ENCODE measurements at regions not wholly inside any gene's neighbourhood (a gene's known extent, or its start where the extent isn't known, plus 50 kb on each side); places are given as distances from the start of the nearest gene placed in this dataset.

DNA sequence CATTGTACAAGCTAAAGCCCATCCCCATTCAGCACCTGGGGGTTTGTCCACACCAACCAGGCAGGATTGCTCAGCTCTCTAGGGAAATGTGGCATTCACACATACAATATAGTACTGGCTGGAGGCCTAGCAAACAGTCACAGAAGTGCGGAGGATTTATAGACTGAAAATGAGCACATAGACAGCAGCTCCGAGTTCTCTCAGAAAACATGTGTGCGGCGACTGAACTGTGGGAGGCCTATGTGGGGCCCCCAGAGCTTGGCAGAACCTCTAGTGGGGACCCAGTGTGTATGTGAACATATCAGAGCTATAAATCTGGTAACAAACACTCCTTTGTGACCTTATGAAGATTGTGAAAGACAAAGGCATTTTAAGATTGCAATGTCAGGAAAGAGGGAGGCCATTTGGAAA, 431.1 kb downstream of the DTWD2 start:
- DNase-seq (ENCODE audit: extremely low spot score, insufficient read length, low read depth) (no peak), FAIRE-seq (no peak)

DNA sequence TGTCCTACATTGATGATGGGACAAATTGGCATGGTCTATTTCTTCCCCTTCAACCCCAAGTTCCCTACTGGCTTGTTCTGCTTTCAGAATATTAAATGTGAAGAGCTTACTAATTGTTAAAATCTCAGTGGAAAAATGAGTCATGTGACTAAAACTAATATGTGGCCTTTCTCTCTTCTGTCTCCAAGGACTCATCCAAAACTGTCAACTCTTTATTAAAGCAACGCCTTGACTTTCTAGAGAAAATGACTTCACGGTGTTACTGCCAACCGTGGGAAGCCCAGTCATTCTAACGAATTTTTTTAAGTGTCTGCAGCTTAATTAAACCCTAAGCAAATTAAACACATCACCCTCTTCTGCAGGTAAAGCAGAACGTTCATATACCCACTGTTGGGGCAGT, 431.6 kb downstream of the DTWD2 start:
- no peak for DNase-seq (ENCODE audit: extremely low spot score, insufficient read length, low read depth)

DNA sequence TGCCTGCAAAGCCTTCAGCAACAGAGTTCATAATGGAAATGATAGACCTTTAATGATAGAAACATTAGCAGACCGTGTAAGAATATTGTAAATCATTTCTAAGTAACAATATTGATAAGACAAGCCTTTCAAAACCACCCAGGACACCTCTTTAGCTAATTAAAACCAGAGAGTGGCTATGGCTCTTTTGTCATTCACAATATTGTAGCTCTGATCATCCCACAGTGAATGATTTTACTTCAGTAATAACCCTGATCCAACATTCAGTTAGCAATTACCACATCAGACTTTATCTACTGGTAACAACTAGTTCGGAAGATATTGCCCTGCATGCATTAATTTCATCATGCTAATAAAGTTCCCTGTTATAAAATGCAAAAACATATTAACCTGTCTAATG, 432.6 kb downstream of the DTWD2 start:
- FAIRE-seq = no peak
- no peak for DNase-seq (ENCODE audit: extremely low spot score, insufficient read length, low read depth)

More for the DNA sequence above, 431.6 kb downstream of the DTWD2 start:
- no peak for FAIRE-seq

DNA sequence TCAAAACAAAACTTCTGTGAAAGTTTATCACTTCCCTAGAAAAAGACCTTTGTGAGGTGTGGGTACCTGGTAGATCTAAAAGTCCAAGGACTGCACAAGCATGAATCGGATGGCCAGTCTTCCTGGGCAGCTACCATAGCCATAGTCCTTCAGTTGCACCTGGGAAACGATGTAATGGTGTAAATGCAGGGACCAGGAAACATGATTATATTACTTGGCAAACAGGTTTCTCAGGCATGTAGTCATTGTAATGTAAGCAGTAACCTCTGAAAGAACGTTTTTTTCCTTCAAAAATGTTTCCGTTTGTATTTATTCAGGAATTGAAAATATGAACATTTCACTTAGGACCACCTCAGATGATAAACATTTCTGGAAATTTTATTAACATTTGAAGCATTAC, 433.4 kb downstream of the DTWD2 start:
- FAIRE-seq (no peak), DNase-seq (ENCODE audit: extremely low spot score, insufficient read length, low read depth) (no peak)

DNA sequence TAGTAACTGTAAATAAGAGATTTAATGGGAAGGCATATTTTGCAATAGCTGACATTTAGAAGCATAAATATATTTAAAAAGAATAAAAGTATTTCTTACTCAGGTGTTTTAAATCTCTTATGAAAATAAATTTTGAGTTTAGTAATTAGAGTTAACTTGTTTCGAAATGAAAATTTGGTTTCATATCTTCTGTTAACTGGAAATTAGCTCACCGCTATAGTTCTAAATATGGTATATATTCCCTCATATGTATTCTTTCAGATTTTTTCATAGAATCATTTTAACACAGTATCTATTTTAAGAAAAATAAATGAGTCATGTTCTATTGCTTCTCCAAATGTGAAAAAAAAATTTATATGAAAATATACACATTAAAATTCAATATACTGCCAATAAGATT, 434.1 kb downstream of the DTWD2 start:
- no peak for DNase-seq (ENCODE audit: extremely low spot score, insufficient read length, low read depth)
- FAIRE-seq = no peak

DNA sequence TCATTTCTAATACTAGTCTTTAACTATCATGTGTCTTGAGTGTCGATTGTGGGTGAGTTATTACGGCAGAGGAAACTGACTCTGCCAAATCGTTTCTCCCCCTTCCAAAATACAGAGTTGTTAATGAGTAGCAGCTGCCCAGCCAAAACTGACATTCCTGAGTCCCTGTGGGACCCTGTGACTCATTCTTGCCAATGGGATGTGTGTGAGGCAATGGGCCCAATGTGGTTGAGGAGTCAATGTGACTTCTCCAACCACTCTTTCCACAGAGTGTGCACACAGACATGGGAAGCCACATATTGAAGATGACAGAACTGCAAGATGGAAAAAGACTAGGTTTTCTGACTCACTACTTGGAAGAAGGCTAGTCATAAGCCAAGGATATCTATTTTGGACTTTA, 434.7 kb downstream of the DTWD2 start:
- DNase-seq (ENCODE audit: extremely low spot score, insufficient read length, low read depth) (no peak), FAIRE-seq (no peak)

DNA sequence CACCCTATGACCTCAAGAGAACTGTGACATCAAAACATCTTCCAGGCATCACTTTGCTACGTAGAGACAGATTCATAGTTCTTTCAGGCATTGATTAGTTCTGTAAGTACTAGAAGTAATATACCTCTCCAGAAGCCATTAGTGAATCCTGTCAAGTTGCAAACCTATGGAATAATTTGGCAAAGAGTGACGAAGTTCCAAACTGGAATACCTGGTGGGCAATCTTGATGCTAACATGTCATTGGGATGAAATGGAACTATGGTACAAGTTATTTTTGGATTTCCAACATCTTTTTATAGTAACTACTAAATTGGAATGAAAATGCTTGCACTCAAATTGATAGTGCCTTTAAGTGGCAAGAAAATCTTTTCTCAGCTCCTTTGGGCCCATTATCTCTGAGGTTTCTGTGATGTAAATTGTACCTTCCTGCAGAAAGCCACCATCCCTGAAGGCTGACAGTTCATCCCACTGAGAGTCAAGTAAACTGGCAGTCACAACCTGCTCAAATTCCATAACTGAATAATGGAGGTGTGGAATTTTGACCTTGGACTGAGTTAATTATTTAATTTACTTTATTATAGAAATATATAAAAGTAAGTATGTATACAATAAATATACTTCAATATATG, 435.5 kb downstream of the DTWD2 start:
- no peak for FAIRE-seq
- DNase-seq (ENCODE audit: extremely low spot score, insufficient read length, low read depth) = no peak

DNA sequence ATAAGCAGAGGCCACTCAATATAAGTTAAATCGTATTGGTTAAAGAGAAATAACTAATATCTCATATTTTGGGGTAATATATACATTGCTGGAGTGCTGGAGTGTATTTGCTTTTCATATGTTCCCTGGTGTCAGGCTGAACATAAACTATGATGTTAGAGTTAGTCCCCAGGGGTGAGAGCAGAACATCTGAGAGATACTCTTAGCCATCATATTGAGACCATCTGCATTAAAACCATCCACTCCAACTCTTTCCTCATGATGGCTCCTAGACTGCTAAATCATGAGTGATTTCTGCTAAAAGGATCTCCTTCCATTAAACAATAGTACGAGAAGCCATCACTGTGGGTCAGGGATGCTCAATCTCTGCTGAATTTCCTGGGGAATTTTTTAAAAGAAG, 436.2 kb downstream of the DTWD2 start:
- DNase-seq (ENCODE audit: extremely low spot score, insufficient read length, low read depth) (no peak), FAIRE-seq (no peak)

DNA sequence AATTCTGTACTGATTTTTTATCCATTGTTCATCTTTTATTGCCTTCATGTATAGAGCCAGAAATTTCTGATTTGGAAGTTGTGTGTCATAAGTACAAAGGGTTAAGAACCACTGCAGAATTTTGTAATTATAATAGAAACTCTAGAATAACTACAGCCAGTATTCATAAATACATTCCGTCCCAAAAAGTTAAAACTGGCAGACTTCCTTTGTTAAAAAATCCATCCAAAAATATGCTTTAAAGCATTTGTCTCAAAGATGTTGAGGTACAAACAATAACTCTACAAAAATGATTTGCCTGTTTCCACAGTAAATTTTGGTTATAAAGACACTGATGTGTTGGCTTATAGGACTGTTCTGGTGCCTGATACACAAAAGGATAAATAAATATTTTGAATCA, 436.6 kb downstream of the DTWD2 start:
- FAIRE-seq = no peak

DNA sequence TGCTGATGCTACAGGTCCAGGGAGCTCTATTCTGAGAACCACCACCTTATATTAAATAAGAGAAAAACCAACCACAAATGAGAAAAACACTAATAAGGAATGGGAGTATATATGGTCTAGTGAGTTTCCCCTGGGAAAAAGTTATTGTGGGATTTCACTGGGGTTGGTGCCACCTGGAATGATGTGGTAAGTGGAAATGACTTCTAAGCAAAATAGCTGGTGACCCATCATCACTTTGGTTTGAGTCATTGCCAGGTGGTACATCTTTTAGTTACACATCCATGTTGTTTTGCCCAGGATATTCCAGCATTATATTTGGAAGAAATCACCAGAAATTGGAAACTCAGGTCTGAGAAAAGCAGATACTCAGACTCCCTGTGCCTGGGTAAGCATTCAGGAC, 437.3 kb downstream of the DTWD2 start:
- FAIRE-seq (no peak), DNase-seq (ENCODE audit: extremely low spot score, insufficient read length, low read depth) (no peak)

More for the DNA sequence above, 436.6 kb downstream of the DTWD2 start:
- no peak for DNase-seq (ENCODE audit: extremely low spot score, insufficient read length, low read depth)

DNA sequence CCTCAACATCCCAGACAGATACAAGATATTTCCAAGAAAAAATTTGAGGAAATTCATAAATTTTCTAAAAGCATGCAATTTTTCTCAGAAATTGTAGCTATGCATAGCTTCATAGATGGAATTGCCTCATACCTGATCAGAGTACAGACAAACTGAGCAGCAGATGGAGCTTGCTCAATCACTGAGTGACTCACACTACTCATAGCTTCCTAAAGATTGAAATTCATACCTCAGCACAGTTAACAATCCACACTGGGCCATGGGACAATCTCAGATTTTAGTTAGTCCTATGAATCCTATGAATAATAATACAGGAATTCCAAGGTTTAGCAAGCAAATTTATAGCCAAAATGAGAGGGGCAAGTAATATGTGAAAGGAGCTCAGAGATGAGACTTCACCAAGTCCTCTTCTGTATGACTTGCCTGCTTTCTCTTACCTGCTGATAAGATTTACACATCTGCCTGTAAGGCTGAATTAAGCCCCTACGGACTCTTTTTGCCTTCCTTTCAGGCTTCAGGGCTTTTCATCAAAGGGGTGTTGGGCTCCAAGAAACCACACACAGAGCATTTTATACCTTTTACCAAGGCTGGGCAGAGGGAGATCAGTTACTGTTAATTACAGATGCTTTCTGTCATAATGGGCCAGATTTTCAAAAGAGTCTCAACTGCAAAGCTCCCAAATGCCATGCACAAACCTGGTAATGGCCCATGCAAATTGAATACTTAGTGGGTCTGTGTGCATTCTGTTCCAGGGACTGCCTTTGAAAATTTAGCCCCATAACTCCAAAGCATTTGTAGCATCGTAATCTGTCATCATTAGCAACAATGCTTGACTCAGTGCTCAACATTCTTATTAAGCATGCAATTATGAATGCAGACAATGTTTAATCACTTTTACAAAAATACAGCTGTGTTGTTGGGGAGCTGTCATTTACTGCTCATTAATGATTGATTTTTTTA, 439.3 kb downstream of the DTWD2 start:
- DNase-seq (ENCODE audit: extremely low spot score, insufficient read length, low read depth) = no peak
- no peak for FAIRE-seq

DNA sequence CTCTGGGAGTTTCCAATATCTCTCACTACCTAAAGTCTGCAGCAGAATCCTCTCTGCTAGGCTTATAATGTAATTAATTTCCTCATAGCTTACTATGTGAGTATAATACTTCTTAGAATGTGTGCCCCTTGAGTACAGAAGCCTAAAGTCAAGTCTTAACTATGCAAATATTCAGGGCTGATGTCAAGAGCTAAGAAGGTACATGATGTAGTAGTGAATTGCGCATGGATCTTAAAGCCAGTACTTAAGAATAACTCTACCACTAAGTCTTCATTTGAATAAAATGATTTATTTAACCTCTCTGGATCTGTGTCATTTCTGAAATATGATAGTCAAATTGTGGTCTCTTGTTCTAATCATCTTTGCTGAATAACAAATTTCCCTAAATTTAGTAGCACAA, 442.9 kb downstream of the DTWD2 start:
- DNase-seq (ENCODE audit: extremely low spot score, insufficient read length, low read depth) (no peak), FAIRE-seq (no peak)

DNA sequence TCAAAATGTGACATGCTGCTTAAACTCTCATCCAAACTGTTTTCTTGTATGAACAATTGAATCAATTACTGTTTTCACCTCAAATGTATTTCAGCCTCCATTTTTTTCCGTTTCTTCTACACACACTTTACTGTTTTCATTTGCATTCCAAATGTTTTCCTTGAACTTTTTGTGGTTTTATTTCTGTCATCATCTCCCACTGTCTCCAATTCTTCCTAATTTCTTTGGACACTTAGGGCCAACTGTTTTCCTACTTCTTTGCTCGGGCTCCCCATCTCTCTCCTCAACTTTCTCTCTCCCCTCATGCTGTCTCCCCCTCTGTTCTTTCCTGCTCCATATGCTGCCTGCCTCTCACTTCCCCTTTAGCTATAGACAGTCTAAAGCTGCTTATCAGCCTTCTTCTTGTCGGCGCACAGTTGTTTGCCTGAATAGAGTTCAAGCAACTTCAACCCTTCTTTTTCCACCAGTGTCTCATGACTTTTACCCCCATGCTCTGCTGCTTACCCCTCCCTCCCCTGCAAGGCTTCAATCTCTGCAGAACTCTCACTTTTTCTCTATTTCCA, 443.4 kb downstream of the DTWD2 start:
- DNase-seq (ENCODE audit: extremely low spot score, insufficient read length, low read depth) (no peak), FAIRE-seq (no peak)

DNA sequence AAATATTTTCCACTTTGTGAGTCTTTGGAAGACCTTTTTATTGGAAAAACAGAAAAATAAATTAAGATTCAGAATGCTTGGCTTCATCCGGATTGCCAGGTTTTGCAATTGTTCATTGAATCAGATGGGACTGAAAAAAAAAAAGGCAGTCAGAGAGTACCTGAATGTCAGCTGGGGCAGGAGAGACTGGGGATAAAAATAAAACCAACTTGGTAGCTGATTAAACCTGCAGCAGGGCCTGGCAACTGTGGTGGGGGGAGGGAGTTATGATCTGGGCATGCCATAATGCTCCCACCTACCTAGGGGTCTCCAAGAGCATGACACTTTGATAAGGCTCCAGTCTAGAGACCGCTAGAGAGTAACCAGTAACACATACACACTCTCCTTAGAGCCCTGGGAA, 454.4 kb downstream of the DTWD2 start:
- DNase-seq (ENCODE audit: extremely low spot score, insufficient read length, low read depth) (no peak), FAIRE-seq (no peak)

DNA sequence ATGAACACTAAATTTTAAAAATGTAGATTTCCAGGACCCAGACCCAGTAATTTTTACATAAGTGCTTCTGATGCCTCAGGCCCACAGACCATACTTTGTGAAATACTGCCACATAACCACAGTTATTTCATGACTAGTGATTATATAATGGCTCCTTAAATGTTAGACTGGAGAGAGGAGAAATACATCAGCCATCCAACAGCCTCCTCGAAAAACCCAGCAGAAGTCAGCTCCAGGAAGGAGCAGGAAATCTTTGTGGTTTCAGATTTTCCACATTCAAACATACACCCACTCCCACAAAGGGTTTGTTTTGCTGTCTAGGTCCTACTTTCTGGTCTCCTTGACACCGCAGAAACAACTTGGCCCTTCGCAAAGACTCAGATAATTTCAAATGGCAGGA, 455.2 kb downstream of the DTWD2 start:
- no peak for DNase-seq (ENCODE audit: extremely low spot score, insufficient read length, low read depth)
- FAIRE-seq = no peak

DNA sequence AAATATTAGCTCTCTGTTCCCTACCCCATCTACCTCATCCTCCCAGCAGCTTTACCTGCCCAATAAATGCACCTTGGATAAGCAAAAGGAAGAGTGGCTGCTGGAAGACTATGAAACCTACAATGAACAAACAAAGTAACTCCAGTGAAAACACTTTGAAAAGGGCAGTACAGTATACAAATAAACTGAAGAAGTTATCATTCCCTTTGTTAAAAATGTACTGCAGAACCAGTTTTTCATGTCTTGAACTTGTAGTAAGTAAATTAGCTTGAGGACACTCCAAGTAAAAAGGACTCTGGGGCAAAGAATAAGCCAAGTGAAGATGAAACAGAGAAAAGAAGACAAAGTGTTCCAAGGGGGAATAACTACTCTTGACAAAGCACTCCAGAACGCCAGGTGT, 457.1 kb downstream of the DTWD2 start:
- no peak for FAIRE-seq

DNA sequence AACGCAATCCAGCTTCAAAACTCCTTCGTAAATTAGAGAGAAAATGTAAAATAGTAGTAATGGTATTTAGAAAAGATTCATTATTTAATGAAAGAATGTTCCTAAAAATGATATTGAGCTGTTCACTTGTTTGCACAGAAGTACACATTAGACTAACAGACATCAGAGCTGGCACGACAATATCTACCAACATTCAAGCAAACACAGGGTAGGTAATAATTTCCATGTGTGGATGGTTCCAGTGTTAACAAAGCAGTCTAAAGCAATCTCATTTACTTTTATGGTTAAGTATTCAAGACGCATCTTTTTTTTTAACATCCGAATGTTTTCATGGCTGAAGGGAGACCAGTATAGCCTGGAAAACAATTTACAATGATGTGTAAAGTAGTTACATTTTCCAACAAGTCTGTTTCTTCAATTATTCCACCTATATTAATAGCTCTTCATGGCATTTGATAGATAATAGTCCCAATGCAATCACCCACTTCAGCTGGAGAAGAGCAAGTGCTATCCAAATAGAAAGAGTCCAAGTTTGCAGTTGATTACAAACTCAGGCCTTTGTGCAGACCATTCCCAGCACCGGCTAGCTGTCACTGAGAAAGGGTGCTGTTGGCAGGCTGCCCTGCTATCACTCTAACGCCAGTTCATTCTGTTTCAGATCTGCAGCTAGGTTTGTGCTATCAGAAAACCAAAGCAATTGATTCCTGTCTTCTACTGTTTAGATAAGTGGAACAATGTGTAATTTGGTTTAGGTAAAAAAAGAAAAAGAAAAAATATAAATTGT, 458.8 kb downstream of the DTWD2 start:
- FAIRE-seq (no peak), DNase-seq (ENCODE audit: extremely low spot score, insufficient read length, low read depth) (no peak)

More for the DNA sequence above, 457.1 kb downstream of the DTWD2 start:
- DNase-seq (ENCODE audit: extremely low spot score, insufficient read length, low read depth) = no peak

DNA sequence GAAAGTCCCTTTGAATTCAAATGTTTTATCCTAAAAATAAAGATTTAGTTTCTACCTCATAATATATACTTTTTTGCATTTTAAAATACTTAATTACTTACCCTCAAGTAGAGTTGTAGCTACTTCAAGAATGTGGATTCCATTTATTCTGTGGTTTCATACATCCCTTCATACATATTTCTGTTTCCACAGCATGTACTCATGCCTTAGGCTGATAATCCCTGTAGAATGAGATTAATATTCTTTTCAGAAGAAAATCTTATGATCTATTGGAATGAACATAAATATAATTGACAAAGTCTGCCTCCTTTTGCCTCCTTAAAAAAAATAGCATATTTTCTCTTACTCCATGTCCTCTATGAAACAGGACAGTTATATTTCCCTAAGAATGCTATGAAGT, 465.7 kb downstream of the DTWD2 start:
- no peak for DNase-seq (ENCODE audit: extremely low spot score, insufficient read length, low read depth)
- no peak for FAIRE-seq

DNA sequence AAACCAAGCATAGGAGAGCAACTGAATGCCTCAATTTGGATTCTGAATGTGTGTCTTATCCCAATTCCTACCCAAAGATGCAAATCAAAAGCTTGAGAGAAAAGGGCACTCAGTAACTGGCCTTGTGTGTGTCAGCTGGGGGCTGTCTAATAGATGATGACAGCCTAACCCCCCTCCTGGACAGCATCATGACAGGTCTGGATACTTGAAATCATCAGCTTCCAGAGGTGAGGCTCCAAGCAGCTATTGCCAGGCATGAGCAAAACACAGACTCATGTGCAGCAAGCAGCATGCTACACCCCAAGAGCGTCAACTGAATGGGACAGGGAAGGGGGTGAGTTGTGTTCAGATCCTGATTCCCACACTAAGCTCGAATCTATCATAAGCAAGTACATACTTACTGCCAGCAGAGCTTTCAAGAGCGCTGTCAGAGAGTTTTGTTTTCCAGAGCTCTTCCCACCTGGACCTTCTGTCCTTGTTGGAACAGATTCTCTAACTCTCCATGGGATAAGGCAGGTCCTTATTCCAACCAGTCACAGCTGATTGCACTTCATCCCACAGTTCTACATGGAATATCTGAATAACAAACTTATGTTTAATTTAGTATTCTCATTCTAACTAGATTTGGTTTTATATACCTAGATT, 467.5 kb downstream of the DTWD2 start:
- no peak for FAIRE-seq
- DNase-seq (ENCODE audit: extremely low spot score, insufficient read length, low read depth) = no peak

DNA sequence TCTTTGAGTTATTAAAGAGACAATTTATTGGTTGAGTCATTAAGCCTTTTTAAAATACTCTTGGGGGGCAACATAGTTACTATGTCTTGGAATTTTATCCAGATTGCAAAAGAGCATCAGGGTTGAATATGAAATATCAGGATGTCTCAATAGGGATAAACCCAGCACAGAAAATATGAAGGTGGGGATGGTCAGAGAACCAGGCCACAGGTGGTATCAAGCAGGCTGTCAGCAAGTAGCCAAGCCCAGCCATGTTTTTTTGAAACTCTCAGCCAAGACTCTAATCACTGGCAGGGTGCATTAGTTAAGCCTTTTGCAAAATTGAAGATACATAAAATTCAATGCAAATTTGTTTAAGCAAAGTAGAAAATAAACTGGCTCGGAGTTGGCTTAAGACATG, 468.9 kb downstream of the DTWD2 start:
- no peak for DNase-seq (ENCODE audit: extremely low spot score, insufficient read length, low read depth)
- FAIRE-seq = no peak

Measured in GM18507 (cell line).